ENCODE measurements at regions not wholly inside any gene's neighbourhood (a gene's known extent, or its start where the extent isn't known, plus 50 kb on each side); places are given as distances from the start of the nearest gene placed in this dataset.

- Histone ChIP-seq H3K9me3 (no peaks in the 10 kb centered on the region), H3K27ac (peak overlapping the region in 3 of 5 donors; percentile 49 to 66 (median 51)), H3K36me3 (no peaks in the 10 kb centered on the region), H3K4me3 (no peak overlapping the region), H3K4me1 (peaks cover 5 to 30% (median 11%) of the 10 kb centered on the region in 4 donors), H3K27me3 (no peaks in the 10 kb centered on the region)
- WGBS, 5 donors = 13 to 37% (median 30%) methylated on average over 10 of the region's 10 CpGs
- DNase-seq = peak; percentile 36 to 71
- TF ChIP-seq POLR2A (IDR thresholded peaks at IDR 0.05) = no peak
- TF ChIP-seq POLR2AphosphoS5 (IDR thresholded peaks at IDR 0.05) = peak in 1 of 3 donors; percentile 6
- no peak for TF ChIP-seq CTCF (IDR thresholded peaks at IDR 0.05)
- intact Hi-C loops (cut with DNase I; ENCODE audit: low total_unique reads) = no loop called here
These were observed 115.6 kb upstream of the CDH5 start for GRCh38 chr16:66250686-66251431.

GRCh38 chr16:66247516-66248481 lies 118.7 kb upstream of the CDH5 start:
- H3K9me3 ChIP-seq = no peaks in the 10 kb centered on the region
- no peaks in the 10 kb centered on the region for H3K27me3 ChIP-seq
- peak in 1 of 3 donors; percentile 18 for TF ChIP-seq POLR2AphosphoS5 (IDR thresholded peaks at IDR 0.05)
- TF ChIP-seq EP300 (IDR thresholded peaks at IDR 0.05) = no peak
- TF ChIP-seq CTCF (IDR thresholded peaks at IDR 0.05) = no peak
- TF ChIP-seq POLR2A (IDR thresholded peaks at IDR 0.05) = no peak
- WGBS, 5 donors = 40 to 59% (median 52%) methylated on average over 13 of the region's 13 CpGs
- H3K27ac ChIP-seq = peak overlapping the region; percentile 10 to 65 (median 59)
- intact Hi-C loops (cut with DNase I; ENCODE audit: low total_unique reads) = no loop called here
- peak; percentile 37 to 69 for DNase-seq
- no peaks in the 10 kb centered on the region for H3K36me3 ChIP-seq
- H3K4me1 ChIP-seq = peaks cover 5 to 30% (median 11%) of the 10 kb centered on the region in 4 donors
- no peak overlapping the region for H3K4me3 ChIP-seq

- 80 to 86% (median 83%) methylated on average over 4 of the region's 4 CpGs for WGBS, 5 donors
These were observed 120.6 kb upstream of the CDH5 start for GRCh38 chr16:66245868-66246267.

More at GRCh38 chr16:66245868-66246267, 120.6 kb upstream of the CDH5 start:
- Histone ChIP-seq H3K4me1 (peaks cover 0 to 19% (median 4%) of the 10 kb centered on the region in 4 donors), H3K36me3 (no peaks in the 10 kb centered on the region), H3K27ac (no peak overlapping the region), H3K9me3 (no peaks in the 10 kb centered on the region), H3K4me3 (no peak overlapping the region), H3K27me3 (no peaks in the 10 kb centered on the region)
- intact Hi-C loops (cut with DNase I; ENCODE audit: low total_unique reads) = no loop called here
- no peak for DNase-seq
- TF ChIP-seq EP300 (IDR thresholded peaks at IDR 0.05) = no peak
- TF ChIP-seq POLR2AphosphoS5 (IDR thresholded peaks at IDR 0.05) = no peak
- TF ChIP-seq CTCF (IDR thresholded peaks at IDR 0.05) = no peak
- no peak for TF ChIP-seq POLR2A (IDR thresholded peaks at IDR 0.05)
